ENCODE measurements at regions not wholly inside any gene's neighbourhood (a gene's known extent, or its start where the extent isn't known, plus 50 kb on each side); places are given as distances from the start of the nearest gene placed in this dataset.

DNA sequence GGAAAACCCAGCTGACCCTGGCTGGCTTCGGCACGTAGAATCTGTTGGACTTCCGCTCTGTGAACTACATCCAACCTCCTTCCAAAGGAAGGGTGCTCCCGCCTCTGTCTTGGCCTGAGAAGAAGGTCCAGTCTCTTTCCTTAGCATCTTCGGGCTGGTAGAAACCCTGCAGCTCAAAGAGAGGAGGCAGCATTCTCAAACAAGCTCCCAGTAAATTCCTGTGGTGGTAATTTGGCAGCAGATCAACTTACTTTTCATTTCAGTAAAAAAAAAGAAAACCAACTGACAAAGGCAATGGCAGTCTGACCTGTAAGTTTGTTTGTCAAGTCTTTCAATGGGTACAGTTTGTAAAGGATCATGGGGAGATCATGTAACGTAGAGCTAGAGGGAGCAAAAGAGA lies 176.7 kb downstream of the MED10 start:
- TF ChIP-seq, protein P1, sequence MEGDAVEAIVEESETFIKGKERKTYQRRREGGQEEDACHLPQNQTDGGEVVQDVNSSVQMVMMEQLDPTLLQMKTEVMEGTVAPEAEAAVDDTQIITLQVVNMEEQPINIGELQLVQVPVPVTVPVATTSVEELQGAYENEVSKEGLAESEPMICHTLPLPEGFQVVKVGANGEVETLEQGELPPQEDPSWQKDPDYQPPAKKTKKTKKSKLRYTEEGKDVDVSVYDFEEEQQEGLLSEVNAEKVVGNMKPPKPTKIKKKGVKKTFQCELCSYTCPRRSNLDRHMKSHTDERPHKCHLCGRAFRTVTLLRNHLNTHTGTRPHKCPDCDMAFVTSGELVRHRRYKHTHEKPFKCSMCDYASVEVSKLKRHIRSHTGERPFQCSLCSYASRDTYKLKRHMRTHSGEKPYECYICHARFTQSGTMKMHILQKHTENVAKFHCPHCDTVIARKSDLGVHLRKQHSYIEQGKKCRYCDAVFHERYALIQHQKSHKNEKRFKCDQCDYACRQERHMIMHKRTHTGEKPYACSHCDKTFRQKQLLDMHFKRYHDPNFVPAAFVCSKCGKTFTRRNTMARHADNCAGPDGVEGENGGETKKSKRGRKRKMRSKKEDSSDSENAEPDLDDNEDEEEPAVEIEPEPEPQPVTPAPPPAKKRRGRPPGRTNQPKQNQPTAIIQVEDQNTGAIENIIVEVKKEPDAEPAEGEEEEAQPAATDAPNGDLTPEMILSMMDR (IDR thresholded peaks at IDR 0.05): no peak
- TF ChIP-seq POLR2A (IDR thresholded peaks at IDR 0.05): no peak
